WTC11 (cell line): ENCODE measurements at regions not wholly inside any gene's neighbourhood (a gene's known extent, or its start where the extent isn't known, plus 50 kb on each side); places are given as distances from the start of the nearest gene placed in this dataset.

ENCODE experiments used
- ATAC-seq: fragments of 200-7000 bp; cut with Tn5 transposase; 2 replicates; pipeline ENCODE4 v1.10.0; 2021; ENCODE audit warnings: mild to moderate bottlenecking, moderate library complexity
- CTCF ChIA-PET: fragments of 300-600 bp; sonication (Branson Sonifier 250); formaldehyde crosslinking; loops from one replicate; lab custom pipeline; 2021; ENCODE audit warnings: antibody characterized with exemption; lab: Charles Lee
- POLR2A ChIA-PET: fragments of 350-600 bp; sonication (Branson Sonifier 250); formaldehyde crosslinking; loops from one replicate; lab custom pipeline; 2021; ENCODE audit warnings: antibody characterized with exemption; lab: Charles Lee
- DNase-seq: peaks from one replicate; pipeline ENCODE4 v3.0.0; 2021; ENCODE audit warnings: low spot score
- H3K27ac Mint-ChIP-seq: 2 replicates; pipeline ENCODE4 v1.8.0; 2021; ENCODE audit warnings: mixed read lengths
- H3K27me3 Mint-ChIP-seq: 2 replicates; pipeline ENCODE4 v1.8.0; 2021; ENCODE audit warnings: low read depth, mild to moderate bottlenecking, moderate library complexity, mixed read lengths
- H3K36me3 Mint-ChIP-seq: 2 replicates; pipeline ENCODE4 v1.8.0; 2021; ENCODE audit warnings: mixed read lengths
- H3K4me1 Mint-ChIP-seq: 2 replicates; pipeline ENCODE4 v1.8.0; 2022; ENCODE audit warnings: mixed read lengths
- H3K4me3 Mint-ChIP-seq: 2 replicates; pipeline ENCODE4 v1.8.0; 2021; ENCODE audit warnings: mild to moderate bottlenecking, moderate library complexity, mixed read lengths
- H3K9me3 Mint-ChIP-seq: 2 replicates; pipeline ENCODE4 v1.8.0; 2021; ENCODE audit warnings: mixed read lengths
- AFF4 ChIP-seq: sonication (generic); formaldehyde crosslinking; IDR thresholded peaks from 2 replicates; pipeline ENCODE4 v1.8.1; 2023; ENCODE audit warnings: mild to moderate bottlenecking, missing genetic modification reagents, borderline replicate concordance
- ATF2 ChIP-seq: sonication (generic); formaldehyde crosslinking; IDR thresholded peaks from 2 replicates; pipeline ENCODE4 v1.8.1; 2022; ENCODE audit warnings: low read depth, missing genetic modification reagents, borderline replicate concordance
- CREM ChIP-seq: sonication (generic); formaldehyde crosslinking; IDR thresholded peaks from 2 replicates; pipeline ENCODE4 v1.8.1; 2022; ENCODE audit warnings: mild to moderate bottlenecking, missing genetic modification reagents, moderate library complexity
- ELF4 ChIP-seq: sonication (generic); formaldehyde crosslinking; IDR thresholded peaks from 2 replicates; pipeline ENCODE4 v1.8.1; 2022; ENCODE audit warnings: low read depth, mild to moderate bottlenecking, moderate library complexity, missing genetic modification reagents
- EMX1 ChIP-seq: fragments of 250-450 bp; sonication (Bioruptor Pico); IDR thresholded peaks from 2 replicates; pipeline ENCODE4 v1.8.0; 2021; ENCODE audit warnings: mild to moderate bottlenecking
- ETV6 ChIP-seq: sonication (generic); formaldehyde crosslinking; IDR thresholded peaks from 2 replicates; pipeline ENCODE4 v1.8.1; 2022; ENCODE audit warnings: mild to moderate bottlenecking, missing genetic modification reagents
- FOXK1 ChIP-seq: sonication (generic); formaldehyde crosslinking; IDR thresholded peaks from 2 replicates; pipeline ENCODE4 v1.8.0; 2022; ENCODE audit warnings: mild to moderate bottlenecking, moderate library complexity, missing genetic modification reagents
- FOXP1 ChIP-seq: sonication (generic); formaldehyde crosslinking; IDR thresholded peaks from 2 replicates; pipeline ENCODE4 v1.8.0; 2022; ENCODE audit warnings: missing genetic modification reagents, mild to moderate bottlenecking, moderate library complexity, borderline replicate concordance
- GABPB1 ChIP-seq: sonication (generic); formaldehyde crosslinking; IDR thresholded peaks from 2 replicates; pipeline ENCODE4 v1.8.1; 2023; ENCODE audit warnings: mild to moderate bottlenecking, missing genetic modification reagents
- IRF1 ChIP-seq: sonication (generic); formaldehyde crosslinking; IDR thresholded peaks from 2 replicates; pipeline ENCODE4 v1.8.0; 2023; ENCODE audit warnings: missing genetic modification reagents
- KAT7 ChIP-seq: sonication (generic); formaldehyde crosslinking; IDR thresholded peaks from 2 replicates; pipeline ENCODE4 v1.8.1; 2023; ENCODE audit warnings: missing genetic modification reagents, mild to moderate bottlenecking, borderline replicate concordance
- MLX ChIP-seq: sonication (generic); formaldehyde crosslinking; IDR thresholded peaks from 2 replicates; pipeline ENCODE4 v1.8.1; 2023; ENCODE audit warnings: mild to moderate bottlenecking, missing genetic modification reagents, moderate library complexity
- TEAD1 ChIP-seq: sonication (generic); formaldehyde crosslinking; IDR thresholded peaks from 2 replicates; pipeline ENCODE4 v1.8.0; 2022; ENCODE audit warnings: mild to moderate bottlenecking, missing genetic modification reagents
- ZBTB21 ChIP-seq: sonication (generic); formaldehyde crosslinking; IDR thresholded peaks from 2 replicates; pipeline ENCODE4 v1.8.1; 2023; ENCODE audit warnings: mild to moderate bottlenecking, missing genetic modification reagents, borderline replicate concordance
- ZBTB43 ChIP-seq: sonication (generic); formaldehyde crosslinking; IDR thresholded peaks from 2 replicates; pipeline ENCODE4 v1.8.1; 2023; ENCODE audit warnings: mild to moderate bottlenecking, missing genetic modification reagents
- ZNF121 ChIP-seq: sonication (generic); formaldehyde crosslinking; IDR thresholded peaks from 2 replicates; pipeline ENCODE4 v1.8.0; 2023; ENCODE audit warnings: missing genetic modification reagents
- ZNF263 ChIP-seq: sonication (generic); formaldehyde crosslinking; IDR thresholded peaks from 2 replicates; pipeline ENCODE4 v1.8.1; 2022; ENCODE audit warnings: low read depth, mild to moderate bottlenecking, moderate library complexity, missing genetic modification reagents
- ZNF281 ChIP-seq: sonication (generic); formaldehyde crosslinking; IDR thresholded peaks from 2 replicates; pipeline ENCODE4 v1.8.0; 2023; ENCODE audit warnings: mild to moderate bottlenecking, missing genetic modification reagents
- ZNF416 ChIP-seq: fragments of 250-450 bp; sonication (Bioruptor Pico); IDR thresholded peaks from 2 replicates; pipeline ENCODE4 v1.9.0; 2021; ENCODE audit warnings: mild to moderate bottlenecking, inconsistent platforms
- ZNF671 ChIP-seq: fragments of 250-450 bp; sonication (Bioruptor Pico); IDR thresholded peaks from 2 replicates; pipeline ENCODE4 v1.8.0; 2021; ENCODE audit warnings: mild to moderate bottlenecking

GRCh38 chr12:92206011-92206410, 60.4 kb upstream of the BTG1 start:
- CTCF ChIA-PET = no interaction called here
- no peak overlapping the region for H3K27ac Mint-ChIP-seq

GRCh38 chr12:92199819-92200576, 54.4 kb upstream of the BTG1 start:
- TF ChIP-seq CREM (CRISPR knock-in tag) (no peak), FOXP1 (no peak), ZBTB21 (CRISPR knock-in tag) (no peak), ZNF263 (no peak), KAT7 (no peak), ETV6 (CRISPR knock-in tag) (no peak), ATF2 (CRISPR knock-in tag) (no peak), AFF4 (CRISPR knock-in tag) (no peak), GABPB1 (CRISPR knock-in tag) (no peak), ZNF416 (CRISPR knock-in tag) (no peak), ZBTB43 (CRISPR knock-in tag) (no peak), ZNF671 (CRISPR knock-in tag) (no peak), TEAD1 (CRISPR knock-in tag) (no peak), IRF1 (CRISPR knock-in tag) (no peak), EMX1 (no peak)
- ATAC-seq (no peak), DNase-seq (no peak)
- Mint-ChIP-seq H3K27me3 (no peaks in the 10 kb centered on the region), H3K4me1 (no peaks in the 10 kb centered on the region), H3K9me3 (peaks cover 15% of the 10 kb centered on the region), H3K27ac (no peak overlapping the region), H3K36me3 (peaks cover 6% of the 10 kb centered on the region; the same call in 1 of the 2 replicates), H3K4me3 (no peak overlapping the region)
- ChIA-PET POLR2A (no interaction called here), CTCF (no interaction called here)

More at GRCh38 chr12:92206011-92206410, 60.4 kb upstream of the BTG1 start:
- POLR2A ChIA-PET = no interaction called here
- no peaks in the 10 kb centered on the region; the same call in 1 of the 2 replicates for H3K36me3 Mint-ChIP-seq
- H3K4me1 Mint-ChIP-seq = peaks cover 3% of the 10 kb centered on the region
- H3K9me3 Mint-ChIP-seq = peaks cover 9% of the 10 kb centered on the region
- no peak for TF ChIP-seq ZNF281
- TF ChIP-seq FOXK1 = no peak
- TF ChIP-seq MLX (CRISPR knock-in tag) = no peak
- TF ChIP-seq ZNF121 (CRISPR knock-in tag) = no peak
- no peak for TF ChIP-seq ELF4 (CRISPR knock-in tag)
- ATAC-seq (no peak), DNase-seq (no peak)
- H3K27me3 Mint-ChIP-seq = no peaks in the 10 kb centered on the region
- H3K4me3 Mint-ChIP-seq = no peak overlapping the region
